OCI-LY1 (cell line): ENCODE measurements at regions not wholly inside any gene's neighbourhood (a gene's known extent, or its start where the extent isn't known, plus 50 kb on each side); places are given as distances from the start of the nearest gene placed in this dataset.

Experiments
- H2AFZ ChIP-seq: fragments of 200-600 bp; sonication (generic), shearing (Covaris generic); 2 replicates; pipeline ENCODE4 v1.6.0; 2014; ENCODE audit warnings: antibody characterized with exemption, mild to moderate bottlenecking, low read length
- H3F3A ChIP-seq: fragments of 200-600 bp; sonication (generic), shearing (Covaris generic); 2 replicates; pipeline ENCODE4 v1.6.0; 2014; ENCODE audit warnings: mild to moderate bottlenecking, antibody characterized with exemption, low read length, moderate library complexity; ENCODE audit not compliant: insufficient read depth
- H3K27ac ChIP-seq: fragments of 200-600 bp; sonication (generic); 2 replicates; pipeline ENCODE4 v1.5.1; 2014; ENCODE audit warnings: low read length, mixed run types, mild to moderate bottlenecking, low read depth; ENCODE audit not compliant: poor library complexity, severe bottlenecking
- H3K27me3 ChIP-seq: fragments of 200-600 bp; sonication (generic); 2 replicates; pipeline ENCODE4 v1.6.0; 2014; ENCODE audit warnings: antibody characterized with exemption, mild to moderate bottlenecking, low read length, moderate library complexity; ENCODE audit not compliant: insufficient read depth
- H3K36me3 ChIP-seq: fragments of 200-600 bp; sonication (generic); 2 replicates; pipeline ENCODE4 v1.6.1; 2014; ENCODE audit warnings: mild to moderate bottlenecking, antibody characterized with exemption, low read length, moderate library complexity, mixed read lengths; ENCODE audit not compliant: insufficient read depth
- H3K4me1 ChIP-seq: fragments of 200-600 bp; sonication (generic); 2 replicates; pipeline ENCODE4 v1.5.1; 2014; ENCODE audit warnings: mild to moderate bottlenecking, low read length, moderate library complexity; ENCODE audit not compliant: insufficient read depth, severe bottlenecking
- H3K4me2 ChIP-seq: fragments of 200-600 bp; sonication (generic), shearing (Covaris generic); 2 replicates; pipeline ENCODE4 v1.6.1; 2014; ENCODE audit warnings: low read length
- H3K4me3 ChIP-seq: fragments of 200-600 bp; sonication (generic); 2 replicates; pipeline ENCODE4 v1.5.1; 2014; ENCODE audit warnings: low read length, low read depth, mild to moderate bottlenecking, mixed read lengths; ENCODE audit not compliant: poor library complexity, severe bottlenecking
- H3K79me2 ChIP-seq: fragments of 200-600 bp; shearing (Covaris generic); 2 replicates; pipeline ENCODE4 v1.6.1; 2016; ENCODE audit warnings: mixed run types, low read length, mixed read lengths; ENCODE audit not compliant: insufficient read depth
- H3K9ac ChIP-seq: fragments of 200-600 bp; sonication (generic), shearing (Covaris generic); 2 replicates; pipeline ENCODE4 v1.6.1; 2014; ENCODE audit warnings: mild to moderate bottlenecking, low read length, mixed read lengths
- H3K9me2 ChIP-seq: fragments of 200-600 bp; sonication (generic), shearing (Covaris generic); 2 replicates; pipeline ENCODE4 v1.6.1; 2014; ENCODE audit warnings: low read depth, mild to moderate bottlenecking, low read length, mixed read lengths
- H3K9me3 ChIP-seq: fragments of 200-600 bp; shearing (Covaris generic); 2 replicates; pipeline ENCODE4 v1.6.1; 2014; ENCODE audit warnings: low read length, mixed read lengths
- H4K20me1 ChIP-seq: fragments of 200-600 bp; sonication (generic), shearing (Covaris generic); 2 replicates; pipeline ENCODE4 v1.6.0; 2016; ENCODE audit warnings: mild to moderate bottlenecking, low read length; ENCODE audit not compliant: insufficient read depth
- EZH2 ChIP-seq: fragments of 200-600 bp; sonication (generic), shearing (Covaris generic); IDR thresholded peaks from 2 replicates; pipeline ENCODE4 v1.8.0; 2017; ENCODE audit warnings: borderline replicate concordance, mixed run types, mild to moderate bottlenecking, antibody characterized with exemption, low read length, moderate library complexity, mixed read lengths
- TF ChIP-seq, protein P1 (sequence below): fragments of 200-600 bp; sonication (generic), shearing (Covaris generic); IDR thresholded peaks from 2 replicates; pipeline ENCODE4 v1.5.1; 2017; ENCODE audit warnings: mild to moderate bottlenecking, antibody characterized with exemption, low read length, moderate library complexity, mixed read lengths

DNA sequence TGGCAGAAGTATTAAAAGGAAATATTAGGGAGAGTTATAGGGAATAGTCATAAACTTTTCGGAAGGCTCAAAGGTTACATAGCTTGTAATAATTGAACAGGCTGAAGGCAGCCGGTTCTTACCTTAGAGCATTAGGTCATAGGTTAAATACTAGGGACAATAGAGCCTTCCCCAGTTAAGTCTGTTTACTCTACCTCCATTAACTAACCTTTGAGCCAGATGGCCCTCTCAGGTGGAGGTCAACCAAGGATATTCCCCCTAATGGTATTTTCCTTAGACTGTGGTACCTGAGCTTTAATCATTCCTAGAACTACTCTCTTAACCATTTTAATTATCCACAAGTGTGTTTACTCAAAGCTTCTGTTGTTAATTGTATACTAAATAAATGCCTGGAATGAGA is 920.9 kb upstream of the PABPC4L start:
- H4K20me1 ChIP-seq, result no peaks in the 10 kb centered on the region
- H3K27me3 ChIP-seq, result no peaks in the 10 kb centered on the region
- TF ChIP-seq, protein P1, sequence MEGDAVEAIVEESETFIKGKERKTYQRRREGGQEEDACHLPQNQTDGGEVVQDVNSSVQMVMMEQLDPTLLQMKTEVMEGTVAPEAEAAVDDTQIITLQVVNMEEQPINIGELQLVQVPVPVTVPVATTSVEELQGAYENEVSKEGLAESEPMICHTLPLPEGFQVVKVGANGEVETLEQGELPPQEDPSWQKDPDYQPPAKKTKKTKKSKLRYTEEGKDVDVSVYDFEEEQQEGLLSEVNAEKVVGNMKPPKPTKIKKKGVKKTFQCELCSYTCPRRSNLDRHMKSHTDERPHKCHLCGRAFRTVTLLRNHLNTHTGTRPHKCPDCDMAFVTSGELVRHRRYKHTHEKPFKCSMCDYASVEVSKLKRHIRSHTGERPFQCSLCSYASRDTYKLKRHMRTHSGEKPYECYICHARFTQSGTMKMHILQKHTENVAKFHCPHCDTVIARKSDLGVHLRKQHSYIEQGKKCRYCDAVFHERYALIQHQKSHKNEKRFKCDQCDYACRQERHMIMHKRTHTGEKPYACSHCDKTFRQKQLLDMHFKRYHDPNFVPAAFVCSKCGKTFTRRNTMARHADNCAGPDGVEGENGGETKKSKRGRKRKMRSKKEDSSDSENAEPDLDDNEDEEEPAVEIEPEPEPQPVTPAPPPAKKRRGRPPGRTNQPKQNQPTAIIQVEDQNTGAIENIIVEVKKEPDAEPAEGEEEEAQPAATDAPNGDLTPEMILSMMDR, result no peak
- TF ChIP-seq EZH2, result no peak
- H3K36me3 ChIP-seq, result no peaks in the 10 kb centered on the region
- H3F3A ChIP-seq, result no peaks in the 10 kb centered on the region
- H3K9me2 ChIP-seq, result no peaks in the 10 kb centered on the region
- no peaks in the 10 kb centered on the region for H3K79me2 ChIP-seq
- no peak overlapping the region for H2AFZ ChIP-seq
- H3K4me2 ChIP-seq, result no peak overlapping the region
- H3K4me1 ChIP-seq, result no peaks in the 10 kb centered on the region
- H3K9me3 ChIP-seq, result no peaks in the 10 kb centered on the region
- no peak overlapping the region for H3K9ac ChIP-seq
- H3K27ac ChIP-seq, result no peak overlapping the region
- H3K4me3 ChIP-seq, result no peak overlapping the region

DNA sequence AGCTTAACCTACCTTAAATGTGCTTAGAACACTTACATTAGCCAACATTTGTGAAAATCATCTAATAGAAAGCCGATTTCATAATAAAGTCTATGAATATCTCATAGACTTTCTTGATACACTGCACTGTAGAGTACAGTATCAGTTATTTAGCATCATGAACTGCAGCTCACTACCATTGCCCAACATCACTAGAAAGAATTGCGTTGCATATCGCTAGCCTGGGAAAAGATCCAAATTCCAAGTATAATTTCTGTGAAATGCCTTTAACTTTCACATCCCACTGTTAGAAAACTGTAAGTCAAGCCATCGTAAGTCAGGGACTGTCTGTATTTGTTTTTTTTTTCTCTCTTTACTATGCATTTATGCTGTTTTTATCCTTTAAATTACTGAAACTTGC is 918.6 kb upstream of the PABPC4L start:
- H3K4me2 ChIP-seq, result no peak overlapping the region
- no peaks in the 10 kb centered on the region for H3K4me1 ChIP-seq
- H3K27ac ChIP-seq, result no peak overlapping the region
- H4K20me1 ChIP-seq, result no peaks in the 10 kb centered on the region
- H3K4me3 ChIP-seq, result no peak overlapping the region
- no peak overlapping the region for H3K9ac ChIP-seq
- no peak overlapping the region for H2AFZ ChIP-seq
- H3K9me2 ChIP-seq, result no peaks in the 10 kb centered on the region
- no peaks in the 10 kb centered on the region for H3K79me2 ChIP-seq
- TF ChIP-seq EZH2, result no peak
- TF ChIP-seq, protein P1, result no peak
- no peaks in the 10 kb centered on the region for H3K36me3 ChIP-seq
- no peaks in the 10 kb centered on the region for H3K9me3 ChIP-seq
- H3K27me3 ChIP-seq, result no peaks in the 10 kb centered on the region
- no peaks in the 10 kb centered on the region for H3F3A ChIP-seq

- H3K27ac ChIP-seq, result no peak overlapping the region
- no peaks in the 10 kb centered on the region for H3F3A ChIP-seq
- no peaks in the 10 kb centered on the region for H3K79me2 ChIP-seq
- H3K4me3 ChIP-seq, result no peak overlapping the region
- H3K9me3 ChIP-seq, result no peaks in the 10 kb centered on the region
- H4K20me1 ChIP-seq, result no peaks in the 10 kb centered on the region
- no peaks in the 10 kb centered on the region for H3K4me1 ChIP-seq
- TF ChIP-seq, protein P1, result no peak
- TF ChIP-seq EZH2, result no peak
- no peak overlapping the region for H3K9ac ChIP-seq
- H3K27me3 ChIP-seq, result no peaks in the 10 kb centered on the region
- no peak overlapping the region for H2AFZ ChIP-seq
- H3K9me2 ChIP-seq, result no peaks in the 10 kb centered on the region
- H3K36me3 ChIP-seq, result no peaks in the 10 kb centered on the region
- no peak overlapping the region for H3K4me2 ChIP-seq
These were observed 912.5 kb upstream of the PABPC4L start for GRCh38 chr4:135114079-135114478.
